Spleen (tissue), 4 donors: ENCODE measurements at regions not wholly inside any gene's neighbourhood (a gene's known extent, or its start where the extent isn't known, plus 50 kb on each side); places are given as distances from the start of the nearest gene placed in this dataset.

Experiments
- small RNA-seq, 4 donors: library from RNA; depleted of rRNA; stranded (forward); fragments of <200 nt; gene quantifications; one replicate each; pipeline ENCODE3, GENCODE V24; 2016

Small RNA genes lying in the stretch of these regions (small RNA-seq; reads per million reads assigned to genes)
- gene AP000676.1 (0 reads per million in 4 donors), gene RF00026 (0 reads per million in 4 donors), gene RNU6-1135P (0 reads per million in 4 donors)
